ENCODE measurements at regions not wholly inside any gene's neighbourhood (a gene's known extent, or its start where the extent isn't known, plus 50 kb on each side); places are given as distances from the start of the nearest gene placed in this dataset.
"Not testable (repeated sequence)": the region's sequence is repeated elsewhere in the genome, so short reads cannot be mapped to it uniquely, and the experiment has no call there.

DNA sequence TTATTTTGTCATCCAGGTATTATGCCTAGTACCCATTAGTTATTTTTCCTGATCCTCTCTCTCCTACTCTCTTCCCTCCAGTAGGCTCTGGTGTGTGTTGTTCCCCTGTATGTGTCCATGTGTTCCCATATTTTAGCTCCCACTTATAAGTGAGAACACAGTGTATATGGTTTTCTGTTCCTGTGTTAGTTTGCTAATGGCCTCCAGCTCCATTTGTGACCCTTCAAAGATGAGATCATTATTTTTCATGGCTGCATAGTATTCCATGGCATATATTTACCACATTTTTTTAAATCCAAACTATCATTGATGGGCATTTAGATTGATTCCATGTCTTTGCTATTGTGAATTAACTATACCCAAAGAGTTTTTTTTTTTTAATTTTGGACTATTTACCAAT is 1675.7 kb upstream of the B3GALT2 start:
- no peaks in the 10 kb centered on the region for H3K36me3 Mint-ChIP-seq (ENCODE audit: low read depth)
- CTCF ChIA-PET: no interaction called here
- no peak overlapping the region for H3K4me3 Mint-ChIP-seq
- peaks cover 5% of the 10 kb centered on the region for H3K9me3 Mint-ChIP-seq
- intact Hi-C loops (cut with micrococcal nuclease): no loop called here
- no peaks in the 10 kb centered on the region for H3K4me1 Mint-ChIP-seq (ENCODE audit: low read depth)
- H3K27ac Mint-ChIP-seq: no peak overlapping the region
- DNase-seq: no peak
- no peaks in the 10 kb centered on the region for H3K27me3 Mint-ChIP-seq (ENCODE audit: low read depth)

DNA sequence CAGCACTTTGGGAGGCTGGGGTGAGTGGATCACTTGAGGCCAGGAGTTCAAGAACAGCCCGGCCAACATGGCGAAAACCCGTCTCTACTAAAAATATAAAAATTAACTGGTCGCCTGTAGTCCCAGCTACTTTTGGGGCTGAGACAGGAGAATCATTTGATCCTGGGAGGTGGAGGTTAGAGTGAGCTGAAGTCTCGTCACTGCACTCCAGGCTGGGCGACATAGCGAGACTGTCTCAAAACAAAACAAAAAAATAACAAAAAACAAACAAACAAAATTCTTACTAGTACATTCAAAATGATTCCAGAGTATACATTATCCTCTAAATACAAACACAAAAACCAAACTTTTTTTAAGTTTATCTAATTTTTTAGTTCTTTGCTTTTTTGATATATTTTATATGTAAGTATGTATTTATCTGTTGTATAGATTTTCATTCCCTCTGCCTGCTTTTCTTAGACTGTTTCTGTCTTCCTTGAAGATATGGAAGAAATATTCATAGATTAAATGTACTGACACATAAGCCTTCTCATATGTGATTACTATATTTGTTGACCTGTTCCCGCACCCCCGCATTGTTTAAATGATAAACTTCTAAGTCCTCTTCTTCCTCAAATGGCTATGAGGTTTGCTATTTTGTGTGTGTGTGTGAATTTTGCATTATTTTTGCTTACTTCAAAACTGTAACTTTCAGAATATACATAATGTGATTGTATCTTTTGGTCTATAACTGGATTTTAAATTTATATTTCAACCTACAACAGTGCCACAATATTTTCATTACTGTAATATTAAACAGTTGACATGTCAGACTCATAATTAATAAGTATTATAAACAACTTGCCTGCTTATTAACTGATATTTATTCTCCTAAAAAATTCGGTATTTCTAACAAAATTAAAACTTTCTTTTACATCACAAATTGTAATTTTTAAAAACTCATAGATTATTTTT is 1674.1 kb upstream of the B3GALT2 start:
- CTCF ChIA-PET: no interaction called here
- Mint-ChIP-seq H3K27me3 (ENCODE audit: low read depth) (no peaks in the 10 kb centered on the region), H3K4me1 (ENCODE audit: low read depth) (no peaks in the 10 kb centered on the region), H3K27ac (no peak overlapping the region), H3K36me3 (ENCODE audit: low read depth) (no peaks in the 10 kb centered on the region), H3K9me3 (peaks cover 5% of the 10 kb centered on the region), H3K4me3 (no peak overlapping the region)
- no peak for DNase-seq
- intact Hi-C loops (cut with micrococcal nuclease): no loop called here

DNA sequence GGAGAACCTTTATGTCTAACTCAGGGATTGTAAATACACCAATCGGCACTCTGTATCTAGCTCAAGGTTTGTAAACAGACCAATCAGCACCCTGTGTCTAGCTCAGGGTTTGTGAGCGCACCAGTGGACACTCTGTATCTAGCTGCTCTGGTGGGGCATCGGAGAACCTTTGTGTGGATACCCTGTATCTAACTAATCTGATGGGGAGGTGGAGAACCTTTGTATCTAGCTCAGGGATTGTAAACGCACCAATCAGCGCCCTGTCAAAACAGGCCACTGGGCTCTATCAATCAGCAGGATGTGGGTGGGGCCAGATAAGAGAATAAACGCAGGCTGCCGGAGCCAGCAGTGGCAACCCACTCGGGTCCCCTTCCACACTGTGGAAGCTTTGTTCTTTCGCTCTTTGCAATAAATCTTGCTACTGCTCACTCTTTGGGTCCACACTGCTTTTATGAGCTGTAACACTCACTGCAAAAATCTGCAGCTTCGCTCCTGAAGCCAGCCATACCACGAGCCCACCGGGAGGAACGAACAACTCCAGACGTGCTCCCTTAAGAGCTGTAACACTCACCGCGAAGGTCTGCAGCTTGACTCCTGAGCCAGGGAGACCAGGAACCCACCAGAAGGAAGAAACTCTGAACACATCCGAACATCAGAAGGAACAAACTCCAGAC is 1673.2 kb upstream of the B3GALT2 start:
- H3K4me3 Mint-ChIP-seq; H3K9me3 Mint-ChIP-seq; DNase-seq; H3K4me1 Mint-ChIP-seq (ENCODE audit: low read depth); intact Hi-C loops (cut with micrococcal nuclease); H3K27me3 Mint-ChIP-seq (ENCODE audit: low read depth); CTCF ChIA-PET; H3K27ac Mint-ChIP-seq; H3K36me3 Mint-ChIP-seq (ENCODE audit: low read depth): not testable (repeated sequence)

DNA sequence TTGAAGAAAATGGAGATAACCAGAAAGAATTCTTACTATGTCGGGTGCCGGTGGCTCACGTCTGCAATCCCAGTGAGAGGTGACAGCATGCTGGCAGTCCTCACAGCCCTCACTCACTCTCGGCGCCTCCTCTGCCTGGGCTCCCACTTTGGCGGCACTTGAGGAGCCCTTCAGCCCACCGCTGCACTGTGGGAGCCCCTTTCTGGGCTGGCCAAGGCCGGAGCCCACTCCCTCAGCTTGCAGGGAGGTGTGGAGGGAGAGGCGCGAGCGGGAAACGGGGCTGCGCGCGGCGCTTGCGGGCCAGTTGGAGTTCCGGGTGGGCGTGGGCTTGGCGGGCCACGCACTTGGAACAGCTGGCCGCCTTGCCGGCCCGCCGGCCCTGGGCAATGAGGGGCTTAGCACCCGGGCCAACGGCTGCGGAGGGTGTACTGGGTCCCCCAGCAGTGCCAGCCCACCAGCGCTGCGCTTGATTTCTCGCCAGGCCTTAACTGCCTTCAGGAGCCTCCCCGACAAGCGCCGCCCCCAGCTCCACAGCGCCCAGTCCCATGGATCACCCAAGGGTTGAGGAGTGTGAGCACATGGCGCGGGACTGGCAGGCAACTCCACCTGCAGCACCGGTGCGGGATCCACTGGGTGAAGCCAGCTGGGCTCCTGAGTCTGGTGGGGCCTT is 1672.5 kb upstream of the B3GALT2 start:
- H3K27ac Mint-ChIP-seq; intact Hi-C loops (cut with micrococcal nuclease); H3K4me3 Mint-ChIP-seq; H3K36me3 Mint-ChIP-seq (ENCODE audit: low read depth); CTCF ChIA-PET; DNase-seq; H3K9me3 Mint-ChIP-seq; H3K4me1 Mint-ChIP-seq (ENCODE audit: low read depth); H3K27me3 Mint-ChIP-seq (ENCODE audit: low read depth): not testable (repeated sequence)

DNA sequence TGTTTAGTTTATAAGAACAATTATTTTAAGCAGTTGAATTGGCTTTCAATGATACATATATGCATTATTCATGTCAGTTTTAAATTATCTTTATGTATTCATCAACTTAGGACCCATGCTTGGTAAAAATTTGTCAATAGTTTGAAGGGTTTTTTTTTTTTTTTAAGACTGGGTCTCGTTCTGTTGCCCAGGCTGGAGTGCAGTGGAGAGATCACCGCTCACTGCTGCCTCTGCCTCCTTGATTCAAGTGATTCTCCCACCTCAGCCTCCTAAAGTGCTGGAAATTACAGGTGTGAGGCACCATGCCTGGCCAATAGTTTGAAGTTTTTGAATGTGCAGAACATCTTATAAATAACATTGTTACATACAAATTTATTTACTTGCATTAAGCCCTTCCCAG is 1671.0 kb upstream of the B3GALT2 start:
- no peaks in the 10 kb centered on the region for H3K36me3 Mint-ChIP-seq (ENCODE audit: low read depth)
- no peaks in the 10 kb centered on the region for H3K27me3 Mint-ChIP-seq (ENCODE audit: low read depth)
- no peaks in the 10 kb centered on the region for H3K4me1 Mint-ChIP-seq (ENCODE audit: low read depth)
- peaks cover 5% of the 10 kb centered on the region for H3K9me3 Mint-ChIP-seq
- H3K4me3 Mint-ChIP-seq: no peak overlapping the region
- H3K27ac Mint-ChIP-seq: no peak overlapping the region
- CTCF ChIA-PET: no interaction called here
- DNase-seq: no peak
- intact Hi-C loops (cut with micrococcal nuclease): no loop called here

DNA sequence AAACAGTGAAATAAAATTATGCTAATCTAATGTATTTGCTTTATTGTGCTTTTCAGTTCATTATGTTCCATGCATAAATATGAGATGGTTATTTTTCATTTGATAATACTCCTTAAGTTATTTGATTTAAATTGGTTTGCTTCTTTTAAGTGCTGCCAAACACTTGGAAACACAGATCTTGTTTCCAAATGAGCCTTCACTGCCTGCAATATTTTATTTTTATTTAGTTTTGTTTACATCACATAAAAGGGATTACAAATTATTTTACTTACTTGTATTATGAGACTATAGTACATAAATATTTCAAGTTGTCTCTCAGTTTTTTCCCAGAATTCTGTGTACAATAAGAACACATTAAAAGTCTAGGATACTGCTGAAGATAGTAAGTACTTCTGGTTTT is 1662.4 kb upstream of the B3GALT2 start:
- H3K9me3 Mint-ChIP-seq: no peaks in the 10 kb centered on the region
- CTCF ChIA-PET: no interaction called here

DNA sequence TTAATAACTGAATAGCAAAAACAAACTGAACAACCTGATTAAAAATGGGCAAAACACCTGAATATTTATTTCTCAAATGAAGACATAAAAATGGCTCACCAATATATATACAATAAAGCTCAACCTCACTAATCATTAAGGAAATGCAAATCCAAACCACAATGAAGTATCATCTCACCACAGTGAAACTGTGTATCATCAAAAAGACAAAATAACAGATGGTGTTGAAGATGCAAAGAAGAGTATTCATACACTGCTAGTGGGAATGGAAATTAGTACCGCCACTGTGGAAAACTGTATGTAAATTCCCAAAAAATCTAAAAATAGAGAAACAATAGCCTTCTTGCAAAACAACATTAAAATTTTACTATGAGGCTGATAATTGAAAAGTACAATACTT is 1660.1 kb upstream of the B3GALT2 start:
- H3K4me1 Mint-ChIP-seq (ENCODE audit: low read depth): no peaks in the 10 kb centered on the region
- H3K4me3 Mint-ChIP-seq: no peak overlapping the region
- no peak for DNase-seq
- no peak overlapping the region for H3K27ac Mint-ChIP-seq
- H3K9me3 Mint-ChIP-seq: no peaks in the 10 kb centered on the region
- H3K36me3 Mint-ChIP-seq (ENCODE audit: low read depth): no peaks in the 10 kb centered on the region
- CTCF ChIA-PET: no interaction called here
- no peaks in the 10 kb centered on the region for H3K27me3 Mint-ChIP-seq (ENCODE audit: low read depth)
- intact Hi-C loops (cut with micrococcal nuclease): no loop called here

More for the DNA sequence above, 1662.4 kb upstream of the B3GALT2 start:
- DNase-seq: no peak
- no peaks in the 10 kb centered on the region for H3K27me3 Mint-ChIP-seq (ENCODE audit: low read depth)
- intact Hi-C loops (cut with micrococcal nuclease): no loop called here
- H3K27ac Mint-ChIP-seq: no peak overlapping the region
- H3K36me3 Mint-ChIP-seq (ENCODE audit: low read depth): no peaks in the 10 kb centered on the region
- no peak overlapping the region for H3K4me3 Mint-ChIP-seq
- no peaks in the 10 kb centered on the region for H3K4me1 Mint-ChIP-seq (ENCODE audit: low read depth)

DNA sequence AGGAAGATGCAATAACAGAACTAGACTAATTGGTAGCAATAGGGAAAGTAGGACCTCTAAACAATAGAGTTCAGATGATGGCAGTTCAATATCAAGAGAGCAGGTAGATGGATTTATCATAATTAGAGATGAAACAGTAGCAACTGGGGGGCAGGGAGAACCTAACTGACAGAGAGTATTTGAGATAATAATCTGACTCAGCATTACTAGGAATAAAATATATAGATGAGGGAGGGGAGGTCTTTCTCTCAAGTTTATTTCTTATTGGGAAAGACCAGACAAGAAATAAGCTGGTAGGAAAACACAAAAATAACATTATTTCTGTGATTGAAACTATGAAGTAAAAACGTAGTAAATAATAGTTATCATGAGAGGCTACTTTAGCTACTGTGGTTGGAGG is 1656.7 kb upstream of the B3GALT2 start:
- CTCF ChIA-PET: no interaction called here
- Mint-ChIP-seq H3K27ac (no peak overlapping the region), H3K9me3 (no peaks in the 10 kb centered on the region), H3K36me3 (ENCODE audit: low read depth) (no peaks in the 10 kb centered on the region), H3K27me3 (ENCODE audit: low read depth) (no peaks in the 10 kb centered on the region), H3K4me1 (ENCODE audit: low read depth) (no peaks in the 10 kb centered on the region), H3K4me3 (no peak overlapping the region)
- DNase-seq: no peak
- intact Hi-C loops (cut with micrococcal nuclease): no loop called here

DNA sequence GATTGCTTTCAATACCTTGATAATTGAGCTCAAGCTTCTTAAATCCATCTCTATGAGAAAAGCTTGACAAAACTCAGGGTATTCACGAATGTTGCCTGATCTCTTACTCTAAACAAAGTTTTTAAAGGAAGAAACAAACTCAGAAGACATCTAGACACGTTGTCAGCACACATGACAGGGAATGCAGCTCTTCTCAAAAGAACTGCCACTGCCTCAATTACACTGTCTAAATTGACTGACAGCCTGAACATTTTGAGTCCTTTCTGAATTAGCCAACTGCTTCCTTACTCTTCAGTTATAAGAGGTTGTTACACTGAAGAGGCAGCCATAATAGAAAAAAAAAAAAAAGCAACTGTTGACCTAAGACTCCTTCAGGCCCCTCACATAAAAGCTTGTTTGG is 1646.7 kb upstream of the B3GALT2 start:
- H3K4me1 Mint-ChIP-seq (ENCODE audit: low read depth): no peaks in the 10 kb centered on the region
- no peaks in the 10 kb centered on the region for H3K36me3 Mint-ChIP-seq (ENCODE audit: low read depth)
- CTCF ChIA-PET: interaction anchor here (0.6 kb wide), 1 partner anchor 78 kb away, joined by 3 read pairs; no protein-coding TSS in a partner anchor

DNA sequence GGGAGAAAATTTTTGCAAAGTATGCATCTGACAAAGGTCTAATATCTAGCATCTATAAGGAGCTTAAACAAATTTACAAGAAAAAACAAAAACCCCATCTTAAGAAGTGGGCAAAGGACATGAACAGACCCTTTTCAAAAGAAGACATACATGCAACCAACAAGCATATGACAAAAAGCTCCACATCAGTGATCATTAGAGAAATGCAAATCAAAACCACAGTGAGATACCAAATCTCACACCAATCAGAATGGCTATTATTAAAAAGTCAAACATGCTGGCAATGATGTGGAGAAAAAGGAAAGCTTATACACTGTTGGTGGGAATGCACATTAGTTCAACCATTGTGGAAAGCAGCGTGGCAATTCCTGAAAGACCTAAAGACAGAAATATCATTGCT is 1645.2 kb upstream of the B3GALT2 start:
- H3K4me1 Mint-ChIP-seq (ENCODE audit: low read depth); CTCF ChIA-PET; H3K4me3 Mint-ChIP-seq; H3K27ac Mint-ChIP-seq; H3K36me3 Mint-ChIP-seq (ENCODE audit: low read depth); H3K9me3 Mint-ChIP-seq; H3K27me3 Mint-ChIP-seq (ENCODE audit: low read depth); intact Hi-C loops (cut with micrococcal nuclease); DNase-seq: not testable (repeated sequence)

More for the DNA sequence above, 1646.7 kb upstream of the B3GALT2 start:
- Mint-ChIP-seq H3K4me3 (no peak overlapping the region), H3K27me3 (ENCODE audit: low read depth) (no peaks in the 10 kb centered on the region), H3K9me3 (no peaks in the 10 kb centered on the region), H3K27ac (no peak overlapping the region)
- intact Hi-C loops (cut with micrococcal nuclease): no loop called here
- no peak for DNase-seq

DNA sequence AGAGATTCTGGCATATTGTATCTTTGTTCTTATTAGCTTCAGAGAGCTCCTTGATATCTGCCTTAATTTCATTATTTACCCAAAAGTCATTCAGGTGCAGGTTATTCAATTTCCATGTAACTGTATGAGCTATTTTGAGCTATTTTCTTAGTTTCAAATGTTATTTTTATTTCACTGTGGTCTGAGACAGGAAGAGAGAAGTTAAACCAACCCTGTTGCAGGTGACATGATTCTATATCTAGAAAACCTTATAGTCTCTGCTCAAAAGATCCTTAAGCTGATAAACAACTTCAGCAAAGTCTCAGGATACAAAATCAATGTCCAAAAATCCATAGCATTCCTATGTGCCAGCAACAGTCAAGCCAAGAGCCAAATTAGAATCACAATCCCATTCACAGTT is 1644.0 kb upstream of the B3GALT2 start:
- Mint-ChIP-seq H3K36me3 (ENCODE audit: low read depth) (no peaks in the 10 kb centered on the region), H3K4me3 (no peak overlapping the region), H3K4me1 (ENCODE audit: low read depth) (no peaks in the 10 kb centered on the region), H3K27me3 (ENCODE audit: low read depth) (no peaks in the 10 kb centered on the region), H3K27ac (no peak overlapping the region), H3K9me3 (no peaks in the 10 kb centered on the region)
- DNase-seq: no peak
- CTCF ChIA-PET: no interaction called here
- intact Hi-C loops (cut with micrococcal nuclease): no loop called here

DNA sequence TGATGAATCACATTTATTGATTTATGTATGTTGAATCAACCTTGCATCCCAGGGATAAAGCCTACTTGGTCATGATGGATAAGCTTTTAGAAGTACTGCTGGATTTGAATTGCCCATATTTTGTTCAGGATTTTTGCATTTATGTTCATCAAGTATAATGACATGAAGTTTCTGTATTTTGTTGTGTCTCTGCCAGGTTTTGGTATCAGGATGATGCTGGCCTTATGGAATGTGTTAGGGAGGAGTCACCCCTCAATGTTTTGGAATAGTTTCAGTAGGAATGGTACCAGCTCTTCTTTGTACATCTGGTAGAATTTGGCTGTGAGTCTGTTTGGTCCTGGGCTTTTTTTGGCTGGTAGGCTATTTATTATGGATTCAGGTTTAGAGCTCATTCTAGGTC is 1643.1 kb upstream of the B3GALT2 start:
- H3K36me3 Mint-ChIP-seq (ENCODE audit: low read depth): no peaks in the 10 kb centered on the region
- DNase-seq: no peak
- H3K9me3 Mint-ChIP-seq: no peaks in the 10 kb centered on the region
- intact Hi-C loops (cut with micrococcal nuclease): no loop called here
- H3K27ac Mint-ChIP-seq: no peak overlapping the region
- H3K4me1 Mint-ChIP-seq (ENCODE audit: low read depth): no peaks in the 10 kb centered on the region
- H3K27me3 Mint-ChIP-seq (ENCODE audit: low read depth): no peaks in the 10 kb centered on the region
- H3K4me3 Mint-ChIP-seq: no peak overlapping the region
- CTCF ChIA-PET: no interaction called here

DNA sequence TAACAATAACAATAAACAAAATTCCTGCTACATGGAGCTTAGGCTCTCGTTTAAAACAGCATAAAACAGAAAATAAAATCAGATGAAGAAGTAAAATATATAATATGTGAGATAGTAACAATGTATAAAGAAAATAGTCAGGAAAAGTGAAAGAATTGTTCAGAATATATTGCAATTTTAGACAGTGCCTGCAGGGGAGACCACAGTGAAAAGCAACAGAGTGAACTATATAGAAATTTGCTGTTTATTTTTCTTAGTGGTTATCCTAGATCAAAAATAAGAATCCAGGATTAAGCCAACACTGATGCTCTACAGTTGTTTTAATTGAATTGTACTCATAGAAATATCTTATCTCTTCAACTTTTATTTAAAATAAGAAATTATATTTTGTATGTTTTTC is 1639.0 kb upstream of the B3GALT2 start:
- no peaks in the 10 kb centered on the region for H3K27me3 Mint-ChIP-seq (ENCODE audit: low read depth)
- DNase-seq: no peak
- CTCF ChIA-PET: no interaction called here
- H3K36me3 Mint-ChIP-seq (ENCODE audit: low read depth): no peaks in the 10 kb centered on the region
- H3K9me3 Mint-ChIP-seq: no peaks in the 10 kb centered on the region
- no peak overlapping the region for H3K4me3 Mint-ChIP-seq
- no peak overlapping the region for H3K27ac Mint-ChIP-seq
- intact Hi-C loops (cut with micrococcal nuclease): no loop called here
- no peaks in the 10 kb centered on the region for H3K4me1 Mint-ChIP-seq (ENCODE audit: low read depth)
